GM18867 (cell line): ENCODE measurements at regions not wholly inside any gene's neighbourhood (a gene's known extent, or its start where the extent isn't known, plus 50 kb on each side); places are given as distances from the start of the nearest gene placed in this dataset.

Source experiments
- ATAC-seq: cut with Tn5 transposase; IDR thresholded peaks from one replicate; pipeline ENCODE4 v1.9.1; 2021; ENCODE audit warnings: mild to moderate bottlenecking, moderate library complexity; ENCODE audit not compliant: unreplicated experiment

DNA sequence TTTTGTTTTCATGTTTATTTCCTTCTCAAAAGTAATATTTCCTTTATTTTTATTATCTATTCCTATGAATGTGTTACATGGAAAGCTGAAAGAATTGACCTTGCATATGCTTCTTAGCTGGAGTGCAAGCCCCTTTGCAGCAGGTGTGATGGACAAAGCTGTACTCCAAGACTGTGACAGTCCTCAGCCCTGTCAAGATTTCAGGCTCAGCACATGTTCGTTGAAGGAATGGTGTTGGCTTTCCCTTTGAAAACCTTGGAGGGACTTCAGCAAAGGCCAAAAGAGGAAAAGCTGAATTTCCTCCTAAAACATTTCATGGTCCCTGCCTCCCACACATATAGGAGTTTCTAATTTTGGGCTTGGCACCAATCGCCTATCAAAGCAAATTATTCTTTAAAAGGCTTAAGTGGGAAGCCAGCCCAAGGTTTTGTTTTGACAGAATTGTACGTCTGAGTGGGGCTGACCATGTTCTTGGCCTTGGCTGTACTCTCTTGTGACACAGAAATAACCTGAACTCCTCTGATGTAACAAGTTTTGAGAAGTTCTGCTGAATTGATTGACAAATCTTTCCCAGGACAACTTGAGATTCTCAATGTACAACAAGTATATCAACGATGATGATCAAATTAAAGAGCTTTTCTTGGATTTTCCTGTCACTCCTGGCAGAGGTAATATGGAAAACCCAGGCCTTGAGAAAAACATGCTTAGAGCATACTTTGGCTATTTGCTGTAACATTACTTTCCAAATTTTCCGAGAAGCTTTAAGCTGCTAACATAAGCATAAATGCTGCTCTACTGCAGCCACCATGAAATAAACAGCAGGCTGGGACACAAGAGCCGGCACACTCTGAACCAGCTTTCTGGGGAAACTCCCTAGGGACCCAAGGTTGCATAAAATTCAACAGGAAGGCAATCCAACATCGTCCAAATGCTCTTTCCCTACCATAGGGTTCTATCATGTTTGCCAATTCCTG lies 135.7 kb upstream of the ZNF648 start:
- ATAC-seq = no peak

DNA sequence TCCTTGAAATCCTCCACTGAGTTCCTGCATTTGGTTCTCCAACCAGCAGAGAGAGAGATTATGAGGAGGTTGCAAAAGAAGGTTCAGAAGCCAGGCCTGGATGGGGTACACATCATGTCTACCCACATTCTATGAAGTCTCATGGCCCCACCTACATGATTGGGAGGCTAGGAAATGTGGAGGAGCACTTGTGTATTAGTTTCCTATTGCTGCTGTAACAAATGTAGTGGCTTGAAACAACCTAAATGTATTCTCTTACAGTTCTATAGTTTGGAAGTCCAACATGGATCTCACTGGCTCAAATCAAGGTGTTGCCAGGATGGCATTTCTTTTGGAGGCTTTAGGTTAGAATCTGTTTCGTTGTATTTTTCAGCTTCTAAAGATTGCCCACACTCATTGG lies 134.2 kb upstream of the ZNF648 start:
- no peak for ATAC-seq

DNA sequence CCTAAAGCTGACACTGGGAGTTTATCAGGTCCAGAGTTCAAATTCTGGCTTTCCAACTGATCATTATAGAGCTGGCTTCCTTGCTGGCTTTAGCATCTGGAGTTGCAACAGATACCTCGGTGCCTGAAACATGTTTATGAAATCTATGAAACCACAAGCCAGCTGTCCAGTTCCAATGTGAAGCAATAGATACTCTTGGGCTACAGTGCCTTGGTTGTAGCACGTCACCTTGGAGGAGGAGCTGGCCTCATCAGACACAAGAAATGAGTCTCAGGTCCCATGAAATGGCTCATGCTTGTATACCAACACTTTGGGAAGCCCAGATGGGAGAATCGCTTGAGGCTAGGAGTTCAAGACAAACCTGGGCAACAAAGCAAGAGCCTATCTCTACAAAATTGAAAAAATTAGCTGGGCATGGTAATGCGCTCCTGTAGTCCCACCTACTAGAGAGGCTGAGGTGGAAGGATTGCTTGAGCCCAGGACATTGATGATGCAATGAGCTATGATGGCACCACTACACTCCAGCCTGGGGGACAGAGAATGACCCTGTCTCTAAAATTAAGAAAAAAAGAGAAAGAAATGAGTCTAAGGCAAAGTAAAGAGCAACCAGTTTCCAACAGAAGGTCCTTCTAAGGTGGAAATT lies 132.5 kb upstream of the ZNF648 start:
- ATAC-seq = no peak

DNA sequence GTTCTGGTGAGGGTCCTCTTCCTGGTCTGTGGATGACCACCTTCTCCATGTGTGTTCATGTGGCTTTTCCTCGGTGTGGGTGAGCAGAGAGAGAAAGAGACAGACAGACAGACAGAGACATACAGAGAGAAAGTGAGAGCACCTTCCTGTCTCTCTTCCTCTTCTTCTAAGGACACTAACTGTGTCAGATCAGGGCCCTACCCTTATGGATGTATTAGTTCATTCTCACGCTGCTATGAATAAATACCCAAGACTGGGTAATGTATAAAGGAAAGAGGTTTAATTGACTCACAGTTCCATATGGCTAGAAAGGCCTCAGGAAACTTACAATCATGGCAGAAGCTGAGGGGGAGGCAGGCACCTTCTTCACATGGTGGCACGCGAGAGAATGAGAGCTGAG lies 131.5 kb upstream of the ZNF648 start:
- ATAC-seq = no peak

DNA sequence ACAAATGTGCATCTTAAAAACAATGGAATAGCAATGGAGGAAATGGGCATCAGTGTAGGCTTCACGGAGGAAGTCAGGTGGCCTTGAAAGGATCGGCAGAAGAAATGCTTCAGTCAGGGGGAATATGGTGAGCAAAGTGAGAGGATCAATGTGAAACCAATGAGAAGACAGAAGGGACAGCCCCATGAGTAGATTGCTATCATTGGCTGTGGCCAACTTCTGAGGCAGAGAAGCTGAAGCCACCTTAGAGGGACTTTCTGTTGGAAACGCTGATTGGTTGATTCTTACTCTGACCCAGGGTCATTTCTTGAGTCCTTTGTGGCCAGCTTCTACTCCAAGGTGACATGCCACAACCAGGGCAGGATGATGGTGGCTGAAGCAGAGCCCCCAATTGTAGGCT lies 130.7 kb upstream of the ZNF648 start:
- ATAC-seq = no peak

DNA sequence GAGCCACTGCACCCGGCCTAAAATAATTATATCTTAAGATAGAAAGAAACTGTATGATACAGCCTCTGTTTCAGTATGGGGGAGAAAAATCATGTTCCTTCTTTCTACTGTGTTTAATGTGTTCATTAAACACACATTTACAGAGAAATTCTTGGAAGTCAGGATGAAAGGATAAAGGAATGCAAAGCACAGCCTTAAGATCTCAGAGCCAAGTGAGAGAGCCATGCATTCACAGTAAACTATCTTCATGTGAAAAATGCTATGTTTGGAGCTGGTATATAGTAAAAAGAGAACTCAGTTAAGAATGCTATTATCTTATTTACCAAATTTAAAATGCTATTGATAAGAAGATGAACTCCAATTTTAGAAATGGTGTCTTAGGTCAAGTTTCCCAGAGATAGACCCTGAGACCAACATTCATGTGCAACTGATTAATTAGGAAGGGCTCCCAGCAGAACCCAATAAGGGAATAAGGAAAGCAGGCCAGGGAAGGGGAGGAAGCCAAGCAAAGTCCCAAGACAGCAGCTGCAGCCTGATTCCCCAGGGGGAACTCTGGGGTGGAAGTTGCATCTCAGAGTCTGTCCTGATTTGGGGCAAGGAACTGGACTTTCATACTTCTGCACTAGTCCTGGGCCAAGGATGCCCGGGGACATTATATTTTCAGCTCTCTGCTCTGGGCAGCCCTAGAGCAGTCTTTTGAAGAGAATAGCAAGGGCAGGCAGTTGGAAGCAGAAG lies 130.0 kb upstream of the ZNF648 start:
- ATAC-seq = no peak

DNA sequence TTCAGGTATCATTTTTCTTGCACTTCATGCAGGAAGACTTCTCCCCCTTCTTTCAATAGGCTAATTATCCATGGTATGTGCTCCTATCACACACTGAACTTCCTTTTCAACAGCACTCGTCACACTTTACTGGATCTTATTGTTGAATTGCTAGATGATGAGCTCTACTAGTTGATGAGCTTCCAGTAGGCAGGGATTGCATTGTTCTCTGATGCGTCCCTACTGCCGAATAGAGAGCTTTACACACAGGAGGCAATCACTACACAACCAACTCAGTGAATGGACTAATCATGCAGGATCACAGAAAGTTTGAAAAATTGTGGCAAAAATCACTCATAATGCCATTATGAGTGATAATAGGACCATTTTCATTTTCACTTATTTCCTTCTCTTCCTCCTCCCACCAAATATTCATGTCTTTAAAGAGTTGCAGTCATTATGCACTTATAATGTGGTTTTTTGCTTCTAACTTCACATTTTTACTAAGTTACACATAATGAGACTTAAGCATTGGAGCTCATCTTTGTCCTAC lies 128.1 kb upstream of the ZNF648 start:
- ATAC-seq = no peak

DNA sequence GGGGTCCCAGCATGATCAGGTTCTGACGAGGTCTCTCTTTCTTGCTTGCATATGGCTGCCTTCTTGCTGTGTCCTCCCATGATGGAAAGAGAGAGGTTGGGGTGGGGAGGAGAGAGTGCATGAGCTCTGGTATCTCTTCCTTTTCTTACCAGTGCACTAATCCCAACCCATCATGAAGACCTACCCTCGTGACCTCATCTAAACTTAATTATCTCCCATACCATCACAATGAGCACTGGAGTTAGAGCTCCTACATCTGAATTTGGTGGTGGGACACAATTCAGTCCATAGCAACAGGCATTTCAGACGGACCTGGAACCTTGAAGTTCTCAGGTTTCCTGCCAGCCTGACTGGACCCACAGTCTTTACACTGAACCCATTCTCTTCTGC lies 125.2 kb upstream of the ZNF648 start:
- no peak for ATAC-seq

DNA sequence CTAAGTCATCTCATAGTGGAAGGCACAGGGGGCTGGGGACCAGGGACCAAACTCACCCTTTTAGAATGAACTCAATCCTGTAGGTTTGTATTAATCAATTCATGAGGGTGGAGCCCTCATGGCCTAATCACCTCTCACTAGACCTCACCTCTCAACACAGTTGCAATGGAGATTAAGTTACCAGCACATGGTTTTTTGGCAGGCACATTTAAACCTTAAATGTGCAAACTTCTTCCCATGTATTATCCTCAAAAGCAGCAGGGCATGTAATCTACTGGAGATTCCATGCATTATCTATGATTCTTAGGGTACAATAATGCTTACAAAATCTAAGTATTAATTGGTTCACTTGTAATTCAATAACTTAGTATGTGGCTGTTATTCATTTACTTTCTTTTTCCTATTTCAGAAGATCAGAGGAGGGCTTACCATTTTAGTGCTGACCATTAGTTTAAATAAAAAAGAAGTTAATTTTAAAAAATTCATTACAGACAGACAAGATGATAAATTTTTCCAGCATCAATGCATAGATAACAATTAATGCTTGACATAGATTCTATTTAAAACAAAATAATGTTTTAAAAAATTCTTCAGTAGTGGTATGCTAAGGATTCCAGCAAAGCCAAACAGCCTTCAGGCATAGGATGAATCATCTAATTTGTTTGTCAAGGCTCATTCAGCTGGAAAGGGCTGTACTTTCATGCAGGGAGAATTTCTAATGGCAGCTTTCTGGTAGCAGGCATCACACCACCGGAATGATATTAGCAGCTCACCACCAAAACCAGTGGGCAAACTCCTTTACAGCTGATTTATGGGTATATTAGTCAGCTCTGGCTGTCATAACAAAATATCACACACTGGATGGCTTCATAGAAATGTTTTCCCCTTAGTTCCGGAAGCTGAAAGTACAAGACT lies 124.6 kb upstream of the ZNF648 start:
- no peak for ATAC-seq

DNA sequence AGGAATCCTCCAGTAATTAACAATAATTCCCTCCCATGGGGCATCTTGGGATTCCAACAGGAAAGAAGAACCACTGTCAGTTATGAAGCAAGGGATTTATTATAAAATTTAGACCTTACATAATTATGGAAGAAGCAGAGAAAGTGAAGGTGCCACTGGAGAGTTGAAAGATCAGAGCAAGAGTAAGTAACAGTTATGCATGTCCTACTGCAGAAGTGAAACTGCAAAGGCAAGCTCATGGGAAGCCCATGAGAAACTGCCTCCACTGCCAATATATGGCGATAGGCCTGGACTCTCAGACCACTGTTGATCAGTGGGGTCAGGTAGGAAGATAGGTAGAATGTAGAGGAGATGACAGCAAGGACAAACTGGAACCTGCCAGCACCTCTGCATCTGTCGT lies 123.6 kb upstream of the ZNF648 start:
- ATAC-seq = no peak

DNA sequence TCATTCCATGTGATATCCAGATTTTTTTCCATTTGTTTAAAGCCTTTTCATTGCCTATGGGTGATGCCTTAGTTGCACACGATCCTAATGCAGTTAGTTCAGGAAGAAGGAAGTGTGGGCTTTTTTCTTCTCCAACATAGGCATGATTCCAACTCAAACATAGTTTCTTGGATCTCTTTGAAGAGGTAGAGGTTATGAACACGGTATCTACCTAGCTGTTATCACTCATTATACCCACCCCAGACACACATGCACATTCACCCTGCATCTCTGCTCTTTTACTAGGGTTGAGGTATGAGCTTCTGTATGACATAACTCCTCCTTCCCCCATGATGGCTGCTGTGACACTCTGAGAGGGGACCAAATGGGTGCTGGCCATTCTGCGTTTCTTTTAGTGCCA lies 122.1 kb upstream of the ZNF648 start:
- ATAC-seq = no peak

DNA sequence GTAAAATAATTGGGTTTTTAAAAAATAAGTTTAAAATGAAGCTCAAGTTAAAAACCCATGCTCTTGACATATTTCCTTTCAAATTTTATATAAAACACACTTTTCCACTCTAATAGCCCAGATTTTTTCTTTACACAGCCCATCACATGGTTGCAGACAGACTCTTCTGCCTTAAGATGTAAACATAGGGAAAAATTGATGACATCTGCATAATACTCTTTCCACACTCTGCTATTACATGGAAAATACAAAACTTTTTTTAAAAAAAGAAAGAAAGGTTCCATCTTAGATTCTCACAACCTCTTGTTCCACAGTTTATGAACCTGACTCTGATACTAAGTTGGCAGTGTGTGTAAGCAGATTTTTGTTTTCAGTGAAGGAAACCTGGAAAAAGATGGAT lies 120.8 kb upstream of the ZNF648 start:
- ATAC-seq = no peak

DNA sequence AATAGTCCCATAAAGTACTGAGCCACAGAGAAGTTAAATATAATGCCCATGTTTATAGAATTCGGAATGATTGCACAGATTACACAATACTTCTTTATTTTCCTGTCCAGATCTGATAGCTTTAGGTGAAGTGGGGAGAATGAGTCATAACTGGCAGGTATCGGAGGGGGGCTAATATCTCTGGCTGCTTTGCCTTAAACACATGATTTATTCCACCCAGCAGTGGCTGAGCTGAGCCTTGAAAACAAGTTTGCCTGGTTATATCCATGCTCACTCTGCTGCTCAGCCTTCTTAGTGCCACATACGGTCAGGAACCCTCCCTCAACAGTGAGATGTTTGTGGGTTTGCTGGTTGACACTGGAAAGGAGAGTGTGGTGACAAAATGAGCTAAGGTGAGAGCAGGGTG lies 119.7 kb upstream of the ZNF648 start:
- ATAC-seq = no peak

DNA sequence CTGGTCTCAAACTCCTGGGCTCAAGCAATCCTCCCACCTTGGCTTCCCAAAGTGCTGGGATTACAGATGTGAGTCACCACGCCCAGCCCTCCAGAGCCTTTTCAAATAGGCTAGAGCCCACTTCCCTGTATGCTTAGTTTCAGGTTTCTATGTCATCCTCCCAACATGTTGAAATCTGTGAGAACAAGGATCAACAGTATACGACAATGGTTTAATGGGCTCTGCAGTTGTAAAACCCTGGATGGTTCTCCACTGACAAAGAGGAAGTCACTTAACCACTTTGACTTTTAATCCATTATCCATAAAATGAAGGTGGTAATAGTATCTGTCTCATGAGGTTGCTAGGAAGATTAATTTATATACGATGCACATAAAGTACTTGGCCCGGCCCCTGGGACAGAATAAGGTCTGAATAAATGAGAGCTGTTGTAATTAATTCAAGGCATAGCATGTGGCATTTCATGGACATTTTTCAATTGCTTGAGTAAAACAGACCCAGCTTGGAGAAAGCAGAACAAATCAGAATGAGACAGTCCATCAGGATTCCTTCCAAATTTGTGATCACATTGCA lies 113.9 kb upstream of the ZNF648 start:
- ATAC-seq = no peak

DNA sequence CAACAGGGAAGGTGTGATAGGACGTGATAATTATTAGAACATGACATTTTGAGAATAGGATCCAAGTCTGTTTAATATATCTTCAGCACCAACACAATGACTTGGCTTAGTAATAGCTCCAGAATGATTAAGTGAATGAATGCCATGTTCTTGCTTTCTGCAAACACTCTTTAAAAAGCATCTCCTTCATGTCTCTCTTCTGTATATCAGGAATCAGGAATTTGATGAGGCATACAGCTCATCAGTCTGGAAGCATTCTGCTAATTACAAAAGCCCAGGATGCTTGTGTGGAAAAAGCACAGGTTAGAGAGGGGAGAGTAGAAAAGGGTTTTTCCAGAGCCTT lies 113.0 kb upstream of the ZNF648 start:
- no peak for ATAC-seq

DNA sequence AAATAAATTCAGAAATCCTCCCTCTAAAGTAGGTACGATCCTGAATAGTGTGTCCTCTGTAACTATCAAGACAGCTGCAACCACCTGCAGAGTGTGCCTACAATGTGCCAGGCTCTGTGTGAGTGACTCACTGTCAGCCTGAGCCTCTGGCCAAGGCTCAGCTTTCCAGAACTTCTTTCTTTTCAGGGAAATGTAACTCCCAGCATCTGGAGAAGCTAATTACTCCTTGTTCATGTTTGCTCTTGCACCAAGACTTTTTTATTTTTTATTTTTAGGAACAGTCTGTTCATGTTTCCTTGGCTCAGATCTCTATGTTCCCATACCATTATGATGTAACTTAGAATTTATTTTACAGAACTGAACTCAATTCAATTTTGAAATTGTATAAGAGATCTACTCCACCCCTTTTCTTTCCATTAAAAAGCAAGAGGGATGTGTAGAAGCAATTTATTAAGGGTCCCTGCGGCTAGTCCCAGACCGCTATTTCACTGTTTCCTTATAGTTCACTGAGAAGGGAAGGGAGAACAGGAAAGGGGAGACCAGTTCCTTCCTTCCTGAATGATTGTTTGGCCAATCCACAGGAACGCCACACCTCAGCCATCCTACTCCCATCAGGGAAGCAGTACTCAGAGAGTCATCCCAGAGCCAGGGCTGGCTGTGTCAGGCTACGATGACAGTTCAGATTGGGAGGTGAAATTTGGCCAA lies 112.4 kb upstream of the ZNF648 start:
- no peak for ATAC-seq

DNA sequence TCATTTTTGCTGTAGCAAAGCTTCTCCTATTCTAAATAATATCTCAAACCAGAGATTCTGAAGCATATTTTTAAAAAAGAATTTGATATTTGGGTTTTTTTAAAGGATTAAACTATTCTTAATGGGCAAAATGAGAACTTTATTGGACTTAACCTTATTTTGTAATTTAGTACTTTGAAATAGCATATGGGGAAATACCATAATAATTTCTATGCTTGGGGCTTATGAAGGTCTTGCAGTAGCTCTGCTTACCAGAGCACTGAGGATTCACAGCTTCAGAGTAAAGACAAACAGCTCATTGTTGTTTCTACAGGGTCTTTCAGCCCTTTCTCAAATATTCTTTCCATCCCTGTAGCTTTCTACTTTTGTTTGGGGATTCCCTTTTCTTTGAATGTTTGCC lies 111.2 kb upstream of the ZNF648 start:
- ATAC-seq = no peak

DNA sequence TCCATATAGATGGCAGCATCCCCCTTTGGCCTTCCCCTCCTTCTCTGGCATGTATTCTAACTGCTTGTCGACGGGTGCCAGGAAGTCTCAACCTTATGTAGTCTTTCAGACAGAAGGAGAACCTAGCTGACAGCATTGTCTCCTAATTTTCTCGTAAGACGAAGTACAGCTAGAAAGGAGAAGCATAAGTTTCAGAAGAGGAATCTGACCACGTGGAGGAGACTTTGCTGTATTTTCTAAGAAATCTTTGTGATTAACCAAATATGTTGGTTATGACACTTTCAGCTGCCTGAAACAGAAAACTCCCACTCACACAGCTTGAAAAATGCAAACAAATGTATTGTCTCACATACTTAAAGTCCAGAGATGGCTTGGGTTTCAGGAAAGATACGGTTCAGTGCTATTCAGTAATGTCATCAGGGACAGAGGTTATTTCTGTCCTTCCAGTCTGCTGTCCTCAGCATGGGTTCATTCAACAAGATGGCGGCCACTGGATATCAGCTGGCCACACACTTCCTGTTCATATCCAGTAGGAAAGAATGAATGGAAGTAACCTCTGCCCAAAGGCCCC lies 109.5 kb upstream of the ZNF648 start:
- ATAC-seq = peak; percentile 62

DNA sequence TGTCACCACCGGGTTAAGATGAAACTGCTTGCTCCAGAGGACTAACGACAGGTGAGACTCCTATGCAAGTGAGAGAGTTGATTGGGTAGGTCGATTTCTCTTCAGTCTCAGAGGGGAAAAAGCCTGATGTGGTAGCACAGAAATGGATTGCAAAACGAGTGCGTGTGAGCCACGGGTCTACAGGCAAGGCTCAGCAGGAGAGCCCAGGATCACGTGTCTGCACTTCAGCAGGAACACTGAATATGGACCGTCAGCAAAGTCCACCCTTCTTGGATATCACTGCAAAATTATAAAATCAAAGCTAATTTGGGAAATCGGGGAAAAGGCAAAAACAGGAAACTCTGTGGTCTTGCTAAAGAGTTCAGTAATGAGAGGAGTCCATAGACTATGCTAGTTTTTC lies 107.7 kb upstream of the ZNF648 start:
- ATAC-seq = no peak
